ENCODE measurements at regions not wholly inside any gene's neighbourhood (a gene's known extent, or its start where the extent isn't known, plus 50 kb on each side); places are given as distances from the start of the nearest gene placed in this dataset.

GRCh38 chr5:102069974-102070373 is 226.1 kb downstream of the SLCO4C1 start:
- TF ChIP-seq SIN3A (IDR thresholded peaks at IDR 0.05; ENCODE audit: borderline replicate concordance, insufficient read depth, low read length) (no peak), FOXP2 (optimal IDR thresholded peaks at IDR 0.05; ENCODE audit: borderline replicate concordance, extremely low read depth, extremely low read length, insufficient read depth) (no peak), POLR2AphosphoS5 (IDR thresholded peaks at IDR 0.05; ENCODE audit: low read depth, low read length) (no peak), REST (IDR thresholded peaks at IDR 0.05; ENCODE audit: insufficient read depth in 1 of 2, low read depth in 2 of 2, low read length in 2 of 2) (no peak), TAF1 (IDR thresholded peaks at IDR 0.05; ENCODE audit: borderline replicate concordance, insufficient read depth, low read length) (no peak)

DNA sequence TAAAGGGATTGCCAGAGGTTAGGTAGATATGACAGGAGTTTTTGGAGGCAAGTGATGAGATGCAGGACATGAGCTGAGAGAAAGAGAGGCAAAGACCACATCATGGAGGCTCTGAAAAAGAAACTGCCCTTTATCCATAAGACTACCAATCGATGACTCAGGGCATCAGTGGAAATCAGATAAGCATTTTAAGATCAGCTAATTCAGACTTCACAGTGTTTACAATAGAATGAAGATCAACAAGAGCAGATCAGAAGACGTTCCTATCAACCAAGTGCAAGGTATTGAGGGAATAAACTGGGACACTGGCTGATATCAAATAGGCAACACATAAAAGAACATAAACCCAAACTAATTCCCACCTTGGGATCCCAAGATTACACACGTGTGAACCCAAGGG is 227.2 kb downstream of the SLCO4C1 start:
- TF ChIP-seq TAF1 (IDR thresholded peaks at IDR 0.05; ENCODE audit: borderline replicate concordance, insufficient read depth, low read length), result no peak

DNA sequence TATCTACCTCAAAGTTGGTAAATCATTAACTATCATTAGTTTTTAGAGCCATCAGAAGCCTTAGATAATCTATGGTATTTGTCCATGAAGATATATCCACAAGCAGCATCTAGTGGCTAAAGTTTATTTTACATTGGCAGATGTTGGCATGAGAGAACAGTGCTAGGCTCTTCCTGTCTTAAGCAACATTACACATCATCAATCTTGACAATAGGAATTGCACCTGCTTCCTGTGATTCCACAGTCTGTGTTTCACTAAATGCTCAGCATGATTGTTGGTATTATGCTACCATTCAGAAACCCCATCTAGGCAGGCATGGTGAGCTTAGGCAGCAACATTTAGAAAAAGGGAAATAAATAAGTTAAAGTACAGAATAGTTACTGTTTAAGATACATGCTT is 246.6 kb downstream of the SLCO4C1 start:
- TF ChIP-seq SIN3A (IDR thresholded peaks at IDR 0.05; ENCODE audit: borderline replicate concordance, insufficient read depth, low read length) (no peak), REST (IDR thresholded peaks at IDR 0.05; ENCODE audit: insufficient read depth in 1 of 2, low read depth in 2 of 2, low read length in 2 of 2) (no peak), TAF1 (IDR thresholded peaks at IDR 0.05; ENCODE audit: borderline replicate concordance, insufficient read depth, low read length) (no peak), FOXP2 (optimal IDR thresholded peaks at IDR 0.05; ENCODE audit: borderline replicate concordance, extremely low read depth, extremely low read length, insufficient read depth) (no peak), POLR2AphosphoS5 (IDR thresholded peaks at IDR 0.05; ENCODE audit: low read depth, low read length) (no peak)

- TF ChIP-seq REST (IDR thresholded peaks at IDR 0.05; ENCODE audit: insufficient read depth in 1 of 2, low read depth in 2 of 2, low read length in 2 of 2) (no peak), FOXP2 (optimal IDR thresholded peaks at IDR 0.05; ENCODE audit: borderline replicate concordance, extremely low read depth, extremely low read length, insufficient read depth) (no peak), POLR2AphosphoS5 (IDR thresholded peaks at IDR 0.05; ENCODE audit: low read depth, low read length) (no peak), TAF1 (IDR thresholded peaks at IDR 0.05; ENCODE audit: borderline replicate concordance, insufficient read depth, low read length) (no peak), SIN3A (IDR thresholded peaks at IDR 0.05; ENCODE audit: borderline replicate concordance, insufficient read depth, low read length) (no peak)
Measured at GRCh38 chr5:102048940-102049339, 247.1 kb downstream of the SLCO4C1 start.

- TF ChIP-seq POLR2AphosphoS5 (IDR thresholded peaks at IDR 0.05; ENCODE audit: low read depth, low read length) (no peak), SIN3A (IDR thresholded peaks at IDR 0.05; ENCODE audit: borderline replicate concordance, insufficient read depth, low read length) (no peak), REST (IDR thresholded peaks at IDR 0.05; ENCODE audit: insufficient read depth in 1 of 2, low read depth in 2 of 2, low read length in 2 of 2) (no peak), TAF1 (IDR thresholded peaks at IDR 0.05; ENCODE audit: borderline replicate concordance, insufficient read depth, low read length) (no peak), FOXP2 (optimal IDR thresholded peaks at IDR 0.05; ENCODE audit: borderline replicate concordance, extremely low read depth, extremely low read length, insufficient read depth) (no peak)
Measured at GRCh38 chr5:102040326-102040725, 255.8 kb downstream of the SLCO4C1 start.
